ENCODE measurements at regions not wholly inside any gene's neighbourhood (a gene's known extent, or its start where the extent isn't known, plus 50 kb on each side); places are given as distances from the start of the nearest gene placed in this dataset.

DNA sequence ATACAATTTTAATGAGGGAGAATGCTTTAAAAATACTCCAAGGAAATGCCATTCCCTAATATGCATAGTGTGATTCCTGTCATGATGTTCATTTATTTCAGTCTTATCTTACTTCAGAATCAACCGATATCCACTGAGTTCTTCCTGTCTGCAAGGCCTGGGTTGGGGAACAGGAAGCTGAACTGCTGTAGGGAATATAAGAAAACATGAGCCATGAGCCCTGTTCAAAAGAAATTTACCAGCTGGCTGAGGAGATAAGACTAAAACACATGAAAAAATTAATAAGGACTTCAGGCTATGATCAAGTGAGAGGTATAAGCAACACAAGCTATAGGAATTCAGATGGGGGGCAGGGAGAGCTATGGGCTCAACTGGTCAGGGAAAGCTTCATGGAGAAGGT lies 184.7 kb downstream of the PLPP4 start:
- H3K4me3 ChIP-seq (ENCODE audit: low read length) = no peak overlapping the region
- TF ChIP-seq, protein P1, sequence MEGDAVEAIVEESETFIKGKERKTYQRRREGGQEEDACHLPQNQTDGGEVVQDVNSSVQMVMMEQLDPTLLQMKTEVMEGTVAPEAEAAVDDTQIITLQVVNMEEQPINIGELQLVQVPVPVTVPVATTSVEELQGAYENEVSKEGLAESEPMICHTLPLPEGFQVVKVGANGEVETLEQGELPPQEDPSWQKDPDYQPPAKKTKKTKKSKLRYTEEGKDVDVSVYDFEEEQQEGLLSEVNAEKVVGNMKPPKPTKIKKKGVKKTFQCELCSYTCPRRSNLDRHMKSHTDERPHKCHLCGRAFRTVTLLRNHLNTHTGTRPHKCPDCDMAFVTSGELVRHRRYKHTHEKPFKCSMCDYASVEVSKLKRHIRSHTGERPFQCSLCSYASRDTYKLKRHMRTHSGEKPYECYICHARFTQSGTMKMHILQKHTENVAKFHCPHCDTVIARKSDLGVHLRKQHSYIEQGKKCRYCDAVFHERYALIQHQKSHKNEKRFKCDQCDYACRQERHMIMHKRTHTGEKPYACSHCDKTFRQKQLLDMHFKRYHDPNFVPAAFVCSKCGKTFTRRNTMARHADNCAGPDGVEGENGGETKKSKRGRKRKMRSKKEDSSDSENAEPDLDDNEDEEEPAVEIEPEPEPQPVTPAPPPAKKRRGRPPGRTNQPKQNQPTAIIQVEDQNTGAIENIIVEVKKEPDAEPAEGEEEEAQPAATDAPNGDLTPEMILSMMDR (IDR thresholded peaks at IDR 0.05; ENCODE audit: low read depth, low read length, poor library complexity, severe bottlenecking) = no peak
- no peak for TF ChIP-seq EZH2phosphoT487 (IDR thresholded peaks at IDR 0.05; ENCODE audit: borderline replicate concordance, low read length)
- H3K4me2 ChIP-seq (ENCODE audit: low read length) = no peak overlapping the region
- H3K79me2 ChIP-seq (ENCODE audit: control insufficient read depth, low read length) = no peaks in the 10 kb centered on the region
- no peaks in the 10 kb centered on the region for H3K4me1 ChIP-seq (ENCODE audit: control insufficient read depth, low read length)
- H3K9me2 ChIP-seq (replicated peaks; ENCODE audit: control insufficient read depth, low read length) = no peaks in the 10 kb centered on the region
- no peaks in the 10 kb centered on the region for H3F3A ChIP-seq (ENCODE audit: control insufficient read depth, insufficient read depth)
- H3K36me3 ChIP-seq (ENCODE audit: control insufficient read depth, low read length) = no peaks in the 10 kb centered on the region
- H3K27me3 ChIP-seq (ENCODE audit: control insufficient read depth, low read length) = no peaks in the 10 kb centered on the region
- no peaks in the 10 kb centered on the region for H3K9me3 ChIP-seq (ENCODE audit: control insufficient read depth, insufficient read depth, low read length)
- H3K27ac ChIP-seq (ENCODE audit: low read depth, low read length) = no peak overlapping the region
- no peaks in the 10 kb centered on the region for H4K20me1 ChIP-seq (ENCODE audit: control insufficient read depth, insufficient read depth, low read depth, low read length)

DNA sequence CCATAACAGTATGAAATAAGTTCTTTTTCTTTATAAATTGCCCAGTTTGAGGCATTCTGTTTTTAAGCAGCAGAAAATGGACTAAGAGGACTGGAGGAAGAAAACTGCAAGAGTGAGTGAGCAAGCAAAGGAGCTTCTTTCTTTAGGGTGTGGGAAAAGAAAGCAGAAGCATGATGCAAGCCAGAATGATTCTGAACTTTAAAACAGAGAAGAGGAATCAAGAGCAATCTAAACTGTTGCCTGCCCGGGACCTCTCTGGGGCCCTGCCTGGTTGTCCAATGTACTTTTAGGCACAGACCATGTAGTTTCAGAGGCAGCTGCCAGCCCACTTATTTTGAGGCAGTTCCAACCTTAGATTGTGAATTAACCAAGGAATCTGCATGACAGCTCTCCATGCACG lies 186.3 kb downstream of the PLPP4 start:
- TF ChIP-seq, protein P1 (IDR thresholded peaks at IDR 0.05; ENCODE audit: low read depth, low read length, poor library complexity, severe bottlenecking) = no peak
- no peak for TF ChIP-seq EZH2phosphoT487 (IDR thresholded peaks at IDR 0.05; ENCODE audit: borderline replicate concordance, low read length)
- no peak overlapping the region for H3K4me2 ChIP-seq (ENCODE audit: low read length)
- H3K4me1 ChIP-seq (ENCODE audit: control insufficient read depth, low read length) = no peaks in the 10 kb centered on the region
- H3K36me3 ChIP-seq (ENCODE audit: control insufficient read depth, low read length) = no peaks in the 10 kb centered on the region
- H3K9me2 ChIP-seq (replicated peaks; ENCODE audit: control insufficient read depth, low read length) = no peaks in the 10 kb centered on the region
- no peaks in the 10 kb centered on the region for H3F3A ChIP-seq (ENCODE audit: control insufficient read depth, insufficient read depth)
- H4K20me1 ChIP-seq (ENCODE audit: control insufficient read depth, insufficient read depth, low read depth, low read length) = no peaks in the 10 kb centered on the region
- H3K27me3 ChIP-seq (ENCODE audit: control insufficient read depth, low read length) = no peaks in the 10 kb centered on the region
- H3K27ac ChIP-seq (ENCODE audit: low read depth, low read length) = no peak overlapping the region
- H3K79me2 ChIP-seq (ENCODE audit: control insufficient read depth, low read length) = no peaks in the 10 kb centered on the region
- H3K4me3 ChIP-seq (ENCODE audit: low read length) = no peak overlapping the region
- H3K9me3 ChIP-seq (ENCODE audit: control insufficient read depth, insufficient read depth, low read length) = no peaks in the 10 kb centered on the region

DNA sequence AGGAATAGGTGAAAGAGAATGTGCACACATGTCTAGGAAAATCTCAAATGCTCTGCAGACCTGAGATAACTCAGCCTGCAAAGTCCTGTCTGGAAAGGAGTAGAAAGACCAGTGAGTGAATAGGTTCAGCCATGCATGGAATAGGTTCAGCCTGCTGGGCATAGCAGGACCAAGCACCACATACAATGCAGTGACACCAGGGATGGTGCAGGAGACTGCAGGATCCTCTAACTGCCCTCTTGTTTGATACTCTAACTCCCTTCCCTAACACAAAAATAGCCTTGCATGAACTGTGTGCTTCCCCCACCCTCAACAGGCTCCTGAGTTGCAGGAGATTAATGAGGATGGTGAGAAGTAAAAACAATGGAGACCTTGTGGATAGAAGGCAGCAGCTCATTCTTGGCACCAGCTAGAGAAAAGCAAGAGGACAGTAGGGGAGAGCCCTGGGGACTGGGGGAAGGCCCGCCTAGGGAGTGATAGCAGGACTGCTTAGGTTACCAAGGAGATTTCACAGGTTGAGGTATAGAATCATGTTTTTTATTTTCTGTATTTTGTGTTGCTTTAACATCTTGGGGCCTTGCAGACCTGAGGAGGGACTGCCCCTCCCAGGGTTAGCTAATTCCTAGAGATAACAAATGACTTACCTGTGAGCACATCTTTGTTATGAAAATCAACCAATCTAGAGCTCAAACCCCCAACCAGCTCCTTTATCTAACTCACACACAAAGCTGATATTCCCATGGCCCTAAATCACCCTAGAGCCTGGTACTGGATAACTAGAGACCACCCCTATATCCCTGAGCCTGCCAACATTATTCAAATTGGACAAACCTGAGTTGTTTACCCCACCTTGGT lies 187.8 kb downstream of the PLPP4 start:
- TF ChIP-seq, protein P1 (IDR thresholded peaks at IDR 0.05; ENCODE audit: low read depth, low read length, poor library complexity, severe bottlenecking) = no peak
- TF ChIP-seq EZH2phosphoT487 (IDR thresholded peaks at IDR 0.05; ENCODE audit: borderline replicate concordance, low read length) = no peak
- H3K4me3 ChIP-seq (ENCODE audit: low read length) = no peak overlapping the region
- H3K9me3 ChIP-seq (ENCODE audit: control insufficient read depth, insufficient read depth, low read length) = no peaks in the 10 kb centered on the region
- no peaks in the 10 kb centered on the region for H3F3A ChIP-seq (ENCODE audit: control insufficient read depth, insufficient read depth)
- H3K4me2 ChIP-seq (ENCODE audit: low read length) = no peak overlapping the region
- H4K20me1 ChIP-seq (ENCODE audit: control insufficient read depth, insufficient read depth, low read depth, low read length) = no peaks in the 10 kb centered on the region
- no peak overlapping the region for H3K27ac ChIP-seq (ENCODE audit: low read depth, low read length)
- no peaks in the 10 kb centered on the region for H3K27me3 ChIP-seq (ENCODE audit: control insufficient read depth, low read length)
- no peaks in the 10 kb centered on the region for H3K36me3 ChIP-seq (ENCODE audit: control insufficient read depth, low read length)
- no peaks in the 10 kb centered on the region for H3K79me2 ChIP-seq (ENCODE audit: control insufficient read depth, low read length)
- H3K4me1 ChIP-seq (ENCODE audit: control insufficient read depth, low read length) = no peaks in the 10 kb centered on the region
- no peaks in the 10 kb centered on the region for H3K9me2 ChIP-seq (replicated peaks; ENCODE audit: control insufficient read depth, low read length)

All from DOHH2 (cell line).